H9 (cell line): ENCODE measurements at regions not wholly inside any gene's neighbourhood (a gene's known extent, or its start where the extent isn't known, plus 50 kb on each side); places are given as distances from the start of the nearest gene placed in this dataset.

Experiments used
- DNase-seq: peaks from one replicate; pipeline ENCODE4 v3.0.0-alpha.2; 2017
- H2AFZ ChIP-seq: one replicate; pipeline ENCODE4 v1.6.1; 2013; ENCODE audit warnings: mild to moderate bottlenecking, low read length, control low read depth, moderate library complexity
- H2AK5ac ChIP-seq: 2 replicates; pipeline ENCODE4 v1.6.1; 2013; ENCODE audit warnings: low read length, control low read depth, mixed read lengths; ENCODE audit not compliant: insufficient read length
- H2BK120ac ChIP-seq: one replicate; pipeline ENCODE4 v1.6.1; 2013; ENCODE audit warnings: low read depth, mild to moderate bottlenecking, low read length, control low read depth, inconsistent platforms; ENCODE audit not compliant: poor library complexity, severe bottlenecking
- H2BK12ac ChIP-seq: 2 replicates; pipeline ENCODE4 v1.6.1; 2013; ENCODE audit warnings: low read length, control low read depth, mixed read lengths, low read depth; ENCODE audit not compliant: insufficient read length
- H2BK15ac ChIP-seq: 2 replicates; pipeline ENCODE4 v1.6.1; 2013; ENCODE audit warnings: low read depth, low read length, control low read depth
- H2BK20ac ChIP-seq: one replicate; pipeline ENCODE4 v1.6.1; 2013; ENCODE audit warnings: low read depth, mild to moderate bottlenecking, low read length, control low read depth, inconsistent platforms; ENCODE audit not compliant: poor library complexity, severe bottlenecking
- H2BK5ac ChIP-seq: 2 replicates; pipeline ENCODE4 v1.6.1; 2013; ENCODE audit warnings: low read length, control low read depth, mixed read lengths; ENCODE audit not compliant: insufficient read length
- H3K14ac ChIP-seq: 2 replicates; pipeline ENCODE4 v1.6.1; 2013; ENCODE audit warnings: low read length, control low read depth; ENCODE audit not compliant: insufficient read depth
- H3K18ac ChIP-seq: 2 replicates; pipeline ENCODE4 v1.6.1; 2013; ENCODE audit warnings: low read depth, mild to moderate bottlenecking, mixed read lengths, low read length, control low read depth; ENCODE audit not compliant: insufficient read length
- H3K23ac ChIP-seq: 2 replicates; pipeline ENCODE4 v1.6.1; 2013; ENCODE audit warnings: low read length, control low read depth, mixed read lengths, low read depth; ENCODE audit not compliant: insufficient read length
- H3K23me2 ChIP-seq: 2 replicates; pipeline ENCODE4 v1.6.1; 2013; ENCODE audit warnings: low read depth, mild to moderate bottlenecking, mixed read lengths, low read length, control low read depth; ENCODE audit not compliant: insufficient read length, poor library complexity, severe bottlenecking
- H3K27ac ChIP-seq: 2 replicates; pipeline ENCODE4 v1.5.1; 2013; ENCODE audit warnings: low read length, control low read depth, mixed read lengths, low read depth; ENCODE audit not compliant: insufficient read length
- H3K27me3 ChIP-seq: 2 replicates; pipeline ENCODE4 v1.6.1; 2013; ENCODE audit warnings: low read length, control low read depth, inconsistent platforms; ENCODE audit not compliant: insufficient read depth
- H3K4ac ChIP-seq: 2 replicates; pipeline ENCODE4 v1.6.1; 2013; ENCODE audit warnings: low read depth, mild to moderate bottlenecking, control low read depth, inconsistent platforms, low read length, moderate library complexity
- H3K4me1 ChIP-seq: 2 replicates; pipeline ENCODE4 v1.6.1; 2013; ENCODE audit warnings: low read length, control low read depth, inconsistent platforms; ENCODE audit not compliant: insufficient read depth
- H3K4me2 ChIP-seq: 2 replicates; pipeline ENCODE4 v1.6.1; 2013; ENCODE audit warnings: low read length, control low read depth, mixed read lengths; ENCODE audit not compliant: insufficient read length, insufficient read depth
- H3K56ac ChIP-seq: 2 replicates; pipeline ENCODE4 v1.6.1; 2013; ENCODE audit warnings: low read depth, mild to moderate bottlenecking, mixed read lengths, low read length, control low read depth; ENCODE audit not compliant: insufficient read length
- H3K79me1 ChIP-seq: 2 replicates; pipeline ENCODE4 v1.6.1; 2013; ENCODE audit warnings: low read depth, mild to moderate bottlenecking, moderate library complexity, low read length, control low read depth, inconsistent platforms; ENCODE audit not compliant: insufficient read depth, poor library complexity, severe bottlenecking
- H3K79me2 ChIP-seq: 2 replicates; pipeline ENCODE4 v1.6.1; 2013; ENCODE audit warnings: low read length, control low read depth, inconsistent platforms; ENCODE audit not compliant: insufficient read depth
- H3K9ac ChIP-seq: 2 replicates; pipeline ENCODE4 v1.6.1; 2013; ENCODE audit warnings: low read length, control low read depth, mixed read lengths; ENCODE audit not compliant: insufficient read length; ENCODE audit errors: extremely low read depth
- H3K9me3 ChIP-seq: one replicate; pipeline ENCODE4 v1.6.1; 2013; ENCODE audit warnings: low read depth, low read length, inconsistent platforms; ENCODE audit not compliant: control insufficient read depth
- H3T11ph ChIP-seq: one replicate; pipeline ENCODE4 v1.6.1; 2013; ENCODE audit warnings: mild to moderate bottlenecking, low read length, control low read depth, inconsistent platforms
- H4K20me1 ChIP-seq: one replicate; pipeline ENCODE4 v1.6.1; 2013; ENCODE audit not compliant: control insufficient read depth, insufficient read length, insufficient read depth
- H4K5ac ChIP-seq: 2 replicates; pipeline ENCODE4 v1.6.1; 2013; ENCODE audit warnings: low read depth, mild to moderate bottlenecking, mixed read lengths, low read length, control low read depth; ENCODE audit not compliant: insufficient read length
- H4K8ac ChIP-seq: replicated peaks from 2 replicates; pipeline ENCODE4 v1.6.1; 2013; ENCODE audit warnings: low read length, control low read depth, mixed read lengths, low read depth; ENCODE audit not compliant: insufficient read length
- H4K91ac ChIP-seq: 2 replicates; pipeline ENCODE4 v1.6.1; 2013; ENCODE audit warnings: low read depth, mild to moderate bottlenecking, moderate library complexity, mixed read lengths, low read length, control low read depth; ENCODE audit not compliant: insufficient read length
- H3K27ac Mint-ChIP-seq, 3 experiments: 2 replicates in 2 of 3; 3 replicates in 1 of 3; pipeline ENCODE4 v1.8.0; 2020 to 2021; ENCODE audit warnings: mixed read lengths in 3 of 3, mild to moderate bottlenecking in 1 of 3, moderate library complexity in 1 of 3
- H3K27me3 Mint-ChIP-seq: 2 replicates; pipeline ENCODE4 v1.8.0; 2021; ENCODE audit warnings: low read depth, mild to moderate bottlenecking, moderate library complexity, mixed read lengths
- H3K36me3 Mint-ChIP-seq, 3 experiments: 2 replicates in 2 of 3; 3 replicates in 1 of 3; pipeline ENCODE4 v1.8.0; 2020 to 2021; ENCODE audit warnings: low read depth in 3 of 3, mixed read lengths in 3 of 3; ENCODE audit not compliant: insufficient read depth in 1 of 3
- H3K4me1 Mint-ChIP-seq, 2 experiments: 2 replicates each; pipeline ENCODE4 v1.8.0; 2020; ENCODE audit warnings: mixed read lengths in 2 of 2
- H3K4me3 Mint-ChIP-seq, 2 experiments: 2 replicates in 1 of 2; 3 replicates in 1 of 2; pipeline ENCODE4 v1.8.0; 2020 to 2021; ENCODE audit warnings: mild to moderate bottlenecking in 2 of 2, mixed read lengths in 2 of 2, moderate library complexity in 1 of 2
- H3K9me3 Mint-ChIP-seq, 2 experiments: 2 replicates in 1 of 2; 3 replicates in 1 of 2; pipeline ENCODE4 v1.8.0; 2020; ENCODE audit warnings: mild to moderate bottlenecking in 2 of 2, mixed read lengths in 2 of 2, moderate library complexity in 1 of 2
- CTCF ChIP-seq: fragments of 200-600 bp; sonication (generic); conservative IDR thresholded peaks from 3 replicates; pipeline ENCODE4 v1.8.0; 2021; ENCODE audit warnings: antibody characterized with exemption, mild to moderate bottlenecking
- WGBS: extraction: QIAGEN DNeasy Blood & Tissue Kit; methylation state at CpG from one replicate; pipeline ENCODE4 v1.1.7; 2013; ENCODE audit warnings: missing lambda C conversion rate, low lambda C conversion rate, mixed read lengths; ENCODE audit not compliant: insufficient read length; ENCODE audit errors: extremely low coverage; 5-methylcytosine and 5-hydroxymethylcytosine counted together

- H3K4me1 Mint-ChIP-seq = peaks cover 0 to 5% of the 10 kb centered on the region in 2 experiments; a peak in 2 of 4 replicates
- no peaks in the 10 kb centered on the region for H3K9me3 Mint-ChIP-seq
- Histone ChIP-seq H3K4ac (no peak overlapping the region), H3K79me2 (no peaks in the 10 kb centered on the region), H3K4me2 (no peak overlapping the region), H4K20me1 (no peaks in the 10 kb centered on the region), H3K79me1 (no peaks in the 10 kb centered on the region), H3K27ac (no peak overlapping the region), H3K4me1 (no peaks in the 10 kb centered on the region), H2BK5ac (no peak overlapping the region), H2AK5ac (no peak overlapping the region), H4K8ac (no peak overlapping the region), H2BK15ac (no peak overlapping the region), H4K5ac (no peak overlapping the region), H2BK12ac (no peak overlapping the region), H3K9ac (no peak overlapping the region), H3K18ac (no peak overlapping the region), H3K56ac (no peak overlapping the region), H2AFZ (no peak overlapping the region), H3T11ph (no peak overlapping the region), H2BK120ac (no peak overlapping the region), H3K9me3 (no peaks in the 10 kb centered on the region), H2BK20ac (no peak overlapping the region), H3K14ac (no peak overlapping the region), H3K23ac (no peak overlapping the region), H3K27me3 (no peaks in the 10 kb centered on the region; the same call in 1 of the 2 replicates), H3K23me2 (no peaks in the 10 kb centered on the region), H4K91ac (no peak overlapping the region)
- H3K27me3 Mint-ChIP-seq = no peaks in the 10 kb centered on the region
- H3K27ac Mint-ChIP-seq = no peak overlapping the region
- TF ChIP-seq CTCF = no peak
- H3K4me3 Mint-ChIP-seq = no peak overlapping the region
- DNase-seq = no peak
- no peaks in the 10 kb centered on the region for H3K36me3 Mint-ChIP-seq
- WGBS = no CpG with 5 or more reads among the region's 1 CpG
These were observed 304.4 kb upstream of the KIF2A start for GRCh38 chr5:62001640-62002039.
